GM18868 (cell line): ENCODE measurements at regions not wholly inside any gene's neighbourhood (a gene's known extent, or its start where the extent isn't known, plus 50 kb on each side); places are given as distances from the start of the nearest gene placed in this dataset.
"Not testable (repeated sequence)": the region's sequence is repeated elsewhere in the genome, so short reads cannot be mapped to it uniquely, and the experiment has no call there.

Experiments
- ATAC-seq: cut with Tn5 transposase; IDR thresholded peaks from one replicate; pipeline ENCODE4 v1.9.1; 2021; ENCODE audit warnings: mild to moderate bottlenecking, moderate library complexity; ENCODE audit not compliant: unreplicated experiment

- ATAC-seq: not testable (repeated sequence)
These were observed 77.9 kb downstream of the NR4A2 start for GRCh38 chr2:156254637-156255067.

- no peak for ATAC-seq
These were observed 78.8 kb downstream of the NR4A2 start for GRCh38 chr2:156253765-156254164.

- no peak for ATAC-seq
These were observed 89.6 kb downstream of the NR4A2 start for GRCh38 chr2:156242874-156243273.

- no peak for ATAC-seq
These were observed 95.0 kb downstream of the NR4A2 start for GRCh38 chr2:156237558-156237957.

GRCh38 chr2:156229724-156230362 lies 102.7 kb downstream of the NR4A2 start:
- no peak for ATAC-seq

- ATAC-seq: not testable (repeated sequence)
These were observed 109.2 kb downstream of the NR4A2 start for GRCh38 chr2:156223328-156223727.

- no peak for ATAC-seq
These were observed 110.8 kb downstream of the NR4A2 start for GRCh38 chr2:156221703-156222102.

GRCh38 chr2:156219491-156220100 lies 112.9 kb downstream of the NR4A2 start:
- ATAC-seq: no peak

- ATAC-seq: no peak
These were observed 116.9 kb downstream of the NR4A2 start for GRCh38 chr2:156215656-156216055.

- ATAC-seq: no peak
These were observed 121.2 kb downstream of the NR4A2 start for GRCh38 chr2:156211318-156211717.

- ATAC-seq: no peak
These were observed 126.2 kb downstream of the NR4A2 start for GRCh38 chr2:156206355-156206754.

GRCh38 chr2:156199588-156199987 lies 132.9 kb downstream of the NR4A2 start:
- no peak for ATAC-seq

GRCh38 chr2:156196031-156196430 lies 136.5 kb downstream of the NR4A2 start:
- ATAC-seq: no peak

- peak; percentile 88 for ATAC-seq
These were observed 140.1 kb downstream of the NR4A2 start for GRCh38 chr2:156192468-156192867.

- no peak for ATAC-seq
These were observed 141.0 kb downstream of the NR4A2 start for GRCh38 chr2:156191527-156191926.

GRCh38 chr2:156190517-156190916 lies 142.0 kb downstream of the NR4A2 start:
- no peak for ATAC-seq

GRCh38 chr2:156189584-156189983 lies 142.9 kb downstream of the NR4A2 start:
- ATAC-seq: no peak

- no peak for ATAC-seq
These were observed 143.4 kb downstream of the NR4A2 start for GRCh38 chr2:156189143-156189542.

GRCh38 chr2:156182132-156182531 lies 150.4 kb downstream of the NR4A2 start:
- no peak for ATAC-seq

- no peak for ATAC-seq
These were observed 151.3 kb downstream of the NR4A2 start for GRCh38 chr2:156181208-156181607.

GRCh38 chr2:156177654-156178053 lies 154.9 kb downstream of the NR4A2 start:
- no peak for ATAC-seq

GRCh38 chr2:156175946-156176345 lies 156.6 kb downstream of the NR4A2 start:
- no peak for ATAC-seq

- ATAC-seq: no peak
These were observed 161.6 kb downstream of the NR4A2 start for GRCh38 chr2:156170929-156171328.
